Activated naive CD8-positive, alpha-beta T cell treated with anti-CD3 and anti-CD28 coated beads, Interleukin-2, amount 10 ng/mL, durations not matched to agents 7 days and 5 days (primary cell): ENCODE measurements at regions not wholly inside any gene's neighbourhood (a gene's known extent, or its start where the extent isn't known, plus 50 kb on each side); places are given as distances from the start of the nearest gene placed in this dataset.
A peak's percentile ranks its signal among the peaks of the same experiment; 100 is the strongest.

Experiments used
- ATAC-seq: fragments of 150-1000 bp; cut with Tn5 transposase; one replicate; pipeline ENCODE4 v1.10.0; 2021; ENCODE audit warnings: low read depth, moderate library complexity
- POLR2A ChIA-PET: fragments of 350-600 bp; sonication (Branson Sonifier 250); formaldehyde crosslinking; loops from one replicate; lab custom pipeline; 2021; ENCODE audit warnings: antibody characterized with exemption; lab: Charles Lee
- DNase-seq: peaks from one replicate; pipeline ENCODE4 v3.0.0; 2021
- H3K27ac Mint-ChIP-seq: one replicate; pipeline ENCODE4 v1.8.0; 2022; ENCODE audit warnings: mild to moderate bottlenecking, mixed read lengths
- H3K27me3 Mint-ChIP-seq: one replicate; pipeline ENCODE4 v1.8.0; 2022; ENCODE audit warnings: mild to moderate bottlenecking, moderate library complexity, mixed read lengths
- H3K36me3 Mint-ChIP-seq: one replicate; pipeline ENCODE4 v1.8.0; 2021; ENCODE audit warnings: mild to moderate bottlenecking, mixed read lengths
- H3K4me1 Mint-ChIP-seq: one replicate; pipeline ENCODE4 v1.8.0; 2021; ENCODE audit warnings: mixed read lengths
- H3K4me3 Mint-ChIP-seq: one replicate; pipeline ENCODE4 v1.8.0; 2022; ENCODE audit warnings: mild to moderate bottlenecking, moderate library complexity, mixed read lengths
- H3K9me3 Mint-ChIP-seq: one replicate; pipeline ENCODE4 v1.8.0; 2021; ENCODE audit warnings: mixed read lengths

DNA sequence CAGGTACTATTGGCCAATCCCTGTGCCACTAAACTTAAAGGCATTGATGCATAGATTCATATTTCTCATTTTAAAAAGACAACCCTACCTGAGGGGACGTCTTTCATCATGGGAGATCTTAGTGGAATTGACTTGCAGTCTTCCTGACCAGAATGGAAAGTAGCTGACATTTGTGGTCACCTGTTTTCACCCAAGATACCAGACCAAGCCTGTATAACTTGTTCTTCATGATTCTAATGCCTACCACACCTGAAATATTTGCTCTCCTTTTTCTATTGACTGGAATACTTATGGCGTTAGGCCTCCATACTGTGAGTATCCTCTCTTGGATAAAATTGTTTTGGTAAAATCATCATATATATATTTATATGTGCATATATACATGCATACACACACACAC lies 54.7 kb upstream of the XCR1 start:
- Mint-ChIP-seq H3K9me3 (no peaks in the 10 kb centered on the region), H3K27me3 (peaks cover 3% of the 10 kb centered on the region), H3K36me3 (peaks cover 7% of the 10 kb centered on the region), H3K4me1 (peaks cover 39% of the 10 kb centered on the region), H3K4me3 (no peak overlapping the region), H3K27ac (no peak overlapping the region)
- DNase-seq, result no peak
- no peak for ATAC-seq
- POLR2A ChIA-PET, result interaction anchor here (0.6 kb wide), 1 partner anchor 136 kb away, joined by 3 read pairs; no protein-coding TSS in a partner anchor

- peaks cover 39% of the 10 kb centered on the region for H3K4me1 Mint-ChIP-seq
- H3K36me3 Mint-ChIP-seq, result peaks cover 5% of the 10 kb centered on the region
- peaks cover 3% of the 10 kb centered on the region for H3K27me3 Mint-ChIP-seq
- H3K9me3 Mint-ChIP-seq, result no peaks in the 10 kb centered on the region
- no peak overlapping the region for H3K27ac Mint-ChIP-seq
- H3K4me3 Mint-ChIP-seq, result no peak overlapping the region
- POLR2A ChIA-PET, result no interaction called here
- DNase-seq, result no peak
- ATAC-seq, result no peak
Measured at GRCh38 chr3:46080969-46081345, 53.7 kb upstream of the XCR1 start.

DNA sequence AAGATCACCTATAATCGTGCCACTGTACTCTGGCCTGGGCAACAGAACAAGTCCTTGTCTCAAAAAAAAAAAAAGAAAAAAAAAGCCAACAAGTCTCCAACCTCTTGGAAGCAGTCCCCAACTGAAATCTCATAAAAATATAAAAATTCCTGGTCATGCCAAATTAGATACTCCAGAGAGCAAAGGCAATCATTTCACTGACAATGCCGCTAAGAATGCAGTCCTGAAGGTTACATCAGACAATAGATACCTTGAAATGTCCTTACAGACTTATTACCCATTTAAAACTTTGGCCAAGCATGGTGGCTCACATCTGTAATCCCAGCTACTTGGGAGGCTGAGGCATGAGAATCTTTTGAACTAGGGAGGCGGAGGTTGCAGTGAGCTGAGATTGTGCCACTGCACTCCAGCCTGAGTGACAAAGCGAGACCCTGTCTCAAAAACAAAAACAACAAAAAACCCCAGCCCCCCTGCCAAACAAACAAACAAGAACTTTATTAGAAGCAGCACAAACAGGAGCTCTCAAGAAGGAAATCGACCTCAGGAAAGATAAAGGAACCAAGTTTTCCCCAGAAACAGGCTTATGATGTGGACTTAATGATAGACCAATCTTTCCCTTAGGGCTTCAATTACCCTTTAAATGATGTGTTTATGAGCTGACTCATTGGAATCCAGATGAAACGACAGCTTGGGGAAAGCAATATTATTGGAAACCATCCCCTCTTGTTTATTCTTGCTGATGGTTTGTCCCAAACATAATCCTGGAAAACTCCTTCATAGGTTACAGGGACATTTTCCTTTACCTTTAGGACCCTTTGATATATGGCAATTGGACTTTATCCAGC lies 53.1 kb upstream of the XCR1 start:
- no peak overlapping the region for H3K4me3 Mint-ChIP-seq
- ATAC-seq (no peak), DNase-seq (no peak)
- peaks cover 1% of the 10 kb centered on the region for H3K36me3 Mint-ChIP-seq
- peaks cover 36% of the 10 kb centered on the region for H3K4me1 Mint-ChIP-seq
- no peak overlapping the region for H3K27ac Mint-ChIP-seq
- H3K27me3 Mint-ChIP-seq, result peaks cover 3% of the 10 kb centered on the region
- H3K9me3 Mint-ChIP-seq, result no peaks in the 10 kb centered on the region
- POLR2A ChIA-PET, result interaction anchor here (0.9 kb wide), 1 partner anchor 137 kb away, joined by 3 read pairs; the partner anchor contains the start of gene CXCR6

- POLR2A ChIA-PET, result interaction anchor here (0.7 to 2.3 kb wide), 3 partner anchors 129 to 136 kb away, joined by 3 to 10 read pairs (median 4); partner anchors contain the start of gene CXCR6
- peaks cover 3% of the 10 kb centered on the region for H3K27me3 Mint-ChIP-seq
- H3K36me3 Mint-ChIP-seq, result peaks cover 2% of the 10 kb centered on the region
Measured at GRCh38 chr3:46078712-46079400, 51.6 kb upstream of the XCR1 start.

More at GRCh38 chr3:46078712-46079400, 51.6 kb upstream of the XCR1 start:
- Mint-ChIP-seq H3K27ac (peak overlapping the region; percentile 51), H3K4me1 (peaks cover 39% of the 10 kb centered on the region), H3K4me3 (peak overlapping the region; percentile 44), H3K9me3 (no peaks in the 10 kb centered on the region)
- DNase-seq (peak; percentile 73), ATAC-seq (peak; percentile 96)
